ENCODE measurements at regions not wholly inside any gene's neighbourhood (a gene's known extent, or its start where the extent isn't known, plus 50 kb on each side); places are given as distances from the start of the nearest gene placed in this dataset.

DNA sequence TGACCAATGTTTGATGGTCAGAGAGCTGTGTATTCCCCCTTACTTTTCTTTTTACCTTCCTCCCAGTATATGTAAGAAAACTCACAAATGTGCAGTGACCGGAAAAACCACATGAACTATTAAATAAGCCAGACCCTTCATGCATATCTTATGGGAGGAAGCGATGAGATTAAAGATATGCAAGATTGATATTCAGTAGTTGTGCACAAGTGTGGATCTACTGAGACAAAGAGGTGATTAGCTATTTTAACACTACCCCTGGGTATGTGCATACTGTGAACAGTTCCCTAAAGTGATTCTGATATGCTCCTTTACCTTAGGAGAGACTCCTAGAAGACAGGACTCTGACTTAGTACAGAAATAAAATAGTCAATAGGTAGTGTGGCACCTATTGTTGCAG, 328.3 kb downstream of the EPHA4 start:
- H3K9me3 ChIP-seq: no peaks in the 10 kb centered on the region
- WGBS, 2 donors: 79% methylated on average over 2 of the region's 2 CpGs
- H3K27me3 ChIP-seq: no peaks in the 10 kb centered on the region
- H3K4me3 ChIP-seq (replicated peaks in 1 of 3): no peak overlapping the region
- no peaks in the 10 kb centered on the region for H3K4me1 ChIP-seq
- no peak for DNase-seq
- H3K36me3 ChIP-seq: no peaks in the 10 kb centered on the region
- TF ChIP-seq, protein P1, sequence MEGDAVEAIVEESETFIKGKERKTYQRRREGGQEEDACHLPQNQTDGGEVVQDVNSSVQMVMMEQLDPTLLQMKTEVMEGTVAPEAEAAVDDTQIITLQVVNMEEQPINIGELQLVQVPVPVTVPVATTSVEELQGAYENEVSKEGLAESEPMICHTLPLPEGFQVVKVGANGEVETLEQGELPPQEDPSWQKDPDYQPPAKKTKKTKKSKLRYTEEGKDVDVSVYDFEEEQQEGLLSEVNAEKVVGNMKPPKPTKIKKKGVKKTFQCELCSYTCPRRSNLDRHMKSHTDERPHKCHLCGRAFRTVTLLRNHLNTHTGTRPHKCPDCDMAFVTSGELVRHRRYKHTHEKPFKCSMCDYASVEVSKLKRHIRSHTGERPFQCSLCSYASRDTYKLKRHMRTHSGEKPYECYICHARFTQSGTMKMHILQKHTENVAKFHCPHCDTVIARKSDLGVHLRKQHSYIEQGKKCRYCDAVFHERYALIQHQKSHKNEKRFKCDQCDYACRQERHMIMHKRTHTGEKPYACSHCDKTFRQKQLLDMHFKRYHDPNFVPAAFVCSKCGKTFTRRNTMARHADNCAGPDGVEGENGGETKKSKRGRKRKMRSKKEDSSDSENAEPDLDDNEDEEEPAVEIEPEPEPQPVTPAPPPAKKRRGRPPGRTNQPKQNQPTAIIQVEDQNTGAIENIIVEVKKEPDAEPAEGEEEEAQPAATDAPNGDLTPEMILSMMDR (IDR thresholded peaks at IDR 0.05): no peak
- no peak for TF ChIP-seq POLR2A (IDR thresholded peaks at IDR 0.05)
- intact Hi-C loops (cut with DNase I): no loop called here
- no peak overlapping the region for H3K27ac ChIP-seq

- Histone ChIP-seq H3K27ac (no peak overlapping the region), H3K36me3 (no peaks in the 10 kb centered on the region), H3K9me3 (no peaks in the 10 kb centered on the region), H3K4me1 (no peaks in the 10 kb centered on the region), H3K4me3 (replicated peaks in 1 of 3) (no peak overlapping the region), H3K27me3 (no peaks in the 10 kb centered on the region)
- DNase-seq: no peak
- WGBS, 2 donors: 76 to 79% methylated on average over 3 of the region's 3 CpGs
- TF ChIP-seq, protein P1 (IDR thresholded peaks at IDR 0.05): no peak
- TF ChIP-seq POLR2A (IDR thresholded peaks at IDR 0.05): no peak
- intact Hi-C loops (cut with DNase I): no loop called here
Measured at GRCh38 chr2:221245045-221245444, 327.1 kb downstream of the EPHA4 start.

DNA sequence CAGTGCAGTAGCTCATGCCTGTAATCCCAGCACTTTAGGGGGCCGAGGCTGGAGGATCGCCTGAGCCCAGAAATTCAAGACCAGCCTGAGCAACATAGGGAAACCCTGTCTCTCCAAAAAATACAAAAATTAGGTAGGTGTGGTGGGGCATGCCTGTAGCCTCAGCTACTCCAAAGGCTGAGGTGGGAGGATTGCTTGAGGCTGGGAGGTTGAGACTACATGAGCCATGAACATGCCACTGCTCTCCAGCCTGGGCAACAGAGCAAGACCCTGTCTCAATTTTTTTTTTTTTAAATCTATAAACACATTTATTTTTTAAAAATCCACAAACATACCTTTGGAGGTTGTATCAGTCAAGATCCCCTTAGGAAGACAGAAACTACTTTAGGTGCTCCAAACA, 326.3 kb downstream of the EPHA4 start:
- H3K9me3 ChIP-seq: no peaks in the 10 kb centered on the region
- no peak for DNase-seq
- H3K4me3 ChIP-seq (replicated peaks in 1 of 3): no peak overlapping the region
- TF ChIP-seq, protein P1 (IDR thresholded peaks at IDR 0.05): no peak
- TF ChIP-seq POLR2A (IDR thresholded peaks at IDR 0.05): no peak
- H3K36me3 ChIP-seq: no peaks in the 10 kb centered on the region
- H3K27ac ChIP-seq: no peak overlapping the region
- intact Hi-C loops (cut with DNase I): no loop called here
- H3K27me3 ChIP-seq: no peaks in the 10 kb centered on the region
- 94 to 97% methylated on average over 2 of the region's 2 CpGs for WGBS, 2 donors
- H3K4me1 ChIP-seq: no peaks in the 10 kb centered on the region

- TF ChIP-seq, protein P1 (IDR thresholded peaks at IDR 0.05): no peak
- Histone ChIP-seq H3K9me3 (no peaks in the 10 kb centered on the region), H3K4me1 (peaks cover 7 to 10% of the 10 kb centered on the region in 2 donors), H3K27me3 (no peaks in the 10 kb centered on the region), H3K27ac (peak overlapping the region in 2 of 3 donors; percentile 5 to 12), H3K36me3 (no peaks in the 10 kb centered on the region), H3K4me3 (replicated peaks in 1 of 3) (no peak overlapping the region)
- intact Hi-C loops (cut with DNase I): no loop called here
- 19 to 23% methylated on average over 4 of the region's 4 CpGs for WGBS, 2 donors
- peak; percentile 57 to 63 for DNase-seq
Measured at GRCh38 chr2:221254299-221254698, 317.8 kb downstream of the EPHA4 start.

- Histone ChIP-seq H3K36me3 (no peaks in the 10 kb centered on the region), H3K27me3 (no peaks in the 10 kb centered on the region), H3K9me3 (no peaks in the 10 kb centered on the region), H3K27ac (no peak overlapping the region), H3K4me3 (replicated peaks in 1 of 3) (no peak overlapping the region), H3K4me1 (peaks cover 7 to 10% of the 10 kb centered on the region in 2 donors)
- peak; percentile 12 to 15 for DNase-seq
- 54 to 57% methylated on average over 5 of the region's 5 CpGs for WGBS, 2 donors
- intact Hi-C loops (cut with DNase I): no loop called here
- TF ChIP-seq POLR2A (IDR thresholded peaks at IDR 0.05): no peak
Measured at GRCh38 chr2:221255862-221256261, 316.2 kb downstream of the EPHA4 start.

DNA sequence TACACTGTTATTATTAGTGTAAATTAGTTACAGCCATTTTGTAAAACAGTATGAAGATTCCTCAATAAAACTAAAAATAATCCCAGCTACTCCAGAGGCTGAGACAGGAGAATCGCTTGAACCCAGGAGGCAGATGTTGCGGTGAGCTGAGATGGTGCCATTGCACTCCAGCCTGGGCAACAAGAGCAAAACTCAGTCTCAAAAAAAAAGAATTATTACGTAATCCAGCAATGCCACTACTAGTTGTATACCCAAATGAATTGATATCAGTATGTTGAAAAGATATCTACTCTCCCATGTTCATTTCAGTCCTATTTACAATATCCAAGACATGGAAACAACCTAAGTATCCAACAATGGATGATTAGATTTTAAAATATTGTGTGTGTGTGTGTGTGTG, 313.6 kb downstream of the EPHA4 start:
- Histone ChIP-seq H3K9me3 (no peaks in the 10 kb centered on the region), H3K4me3 (replicated peaks in 1 of 3) (no peak overlapping the region), H3K27ac (no peak overlapping the region), H3K36me3 (no peaks in the 10 kb centered on the region), H3K4me1 (peaks cover 7 to 10% of the 10 kb centered on the region in 2 donors), H3K27me3 (no peaks in the 10 kb centered on the region)
- no peak for DNase-seq
- intact Hi-C loops (cut with DNase I): no loop called here
- WGBS, 2 donors: 96 to 98% methylated on average over 3 of the region's 3 CpGs
- no peak for TF ChIP-seq POLR2A (IDR thresholded peaks at IDR 0.05)
- TF ChIP-seq, protein P1 (IDR thresholded peaks at IDR 0.05): no peak

Measured in thyroid gland (tissue), 4 donors.